Neural progenitor cell (in vitro differentiated cells): ENCODE measurements at regions not wholly inside any gene's neighbourhood (a gene's known extent, or its start where the extent isn't known, plus 50 kb on each side); places are given as distances from the start of the nearest gene placed in this dataset.

Source experiments
- DNase-seq: peaks from one replicate; pipeline ENCODE4 v3.0.0-alpha.2; 2016; ENCODE audit warnings: low spot score
- H2AFZ ChIP-seq: fragments of 200-600 bp; sonication (generic); replicated peaks from 2 replicates; pipeline ENCODE4 v1.6.1; 2016; ENCODE audit warnings: antibody characterized with exemption
- H3F3A ChIP-seq: fragments of 200-600 bp; sonication (generic); 2 replicates; pipeline ENCODE4 v1.6.1; 2016; ENCODE audit warnings: antibody characterized with exemption, low read depth
- H3K27ac ChIP-seq: fragments of 200-600 bp; sonication (generic); 2 replicates; pipeline ENCODE4 v1.5.1; 2016; ENCODE audit warnings: mild to moderate bottlenecking
- H3K27me3 ChIP-seq: fragments of 200-600 bp; sonication (generic); 2 replicates; pipeline ENCODE4 v1.6.1; 2016; ENCODE audit warnings: mild to moderate bottlenecking, moderate library complexity
- H3K36me3 ChIP-seq: fragments of 200-600 bp; sonication (generic); 2 replicates; pipeline ENCODE4 v1.5.1; 2016
- H3K4me1 ChIP-seq: fragments of 200-600 bp; sonication (generic); 2 replicates; pipeline ENCODE4 v1.6.1; 2016; ENCODE audit warnings: mixed run types
- H3K4me2 ChIP-seq: fragments of 200-600 bp; sonication (generic); 2 replicates; pipeline ENCODE4 v1.6.1; 2016
- H3K4me3 ChIP-seq: fragments of 200-600 bp; sonication (generic); 2 replicates; pipeline ENCODE4 v1.5.1; 2016
- H3K79me2 ChIP-seq: fragments of 200-600 bp; sonication (generic); 2 replicates; pipeline ENCODE4 v1.6.1; 2016; ENCODE audit warnings: low read depth
- H3K9ac ChIP-seq: fragments of 200-600 bp; sonication (generic); 2 replicates; pipeline ENCODE4 v1.6.1; 2016
- H3K9me3 ChIP-seq: fragments of 200-600 bp; sonication (generic); 2 replicates; pipeline ENCODE4 v1.5.1; 2016; ENCODE audit warnings: low read depth
- H4K20me1 ChIP-seq: fragments of 200-600 bp; sonication (generic); 2 replicates; pipeline ENCODE4 v1.6.1; 2016; ENCODE audit warnings: low read depth
- H3K27ac Mint-ChIP-seq: 3 replicates; pipeline ENCODE4 v1.8.0; 2021; ENCODE audit warnings: mixed read lengths
- H3K27me3 Mint-ChIP-seq: 2 replicates; pipeline ENCODE4 v1.8.0; 2022; ENCODE audit warnings: low read depth, mild to moderate bottlenecking, inconsistent platforms, moderate library complexity, mixed read lengths; ENCODE audit not compliant: insufficient read depth
- H3K36me3 Mint-ChIP-seq: 3 replicates; pipeline ENCODE4 v1.8.0; 2021; ENCODE audit warnings: mixed read lengths
- H3K4me1 Mint-ChIP-seq: 3 replicates; pipeline ENCODE4 v1.8.0; 2021; ENCODE audit warnings: mixed read lengths
- H3K4me3 Mint-ChIP-seq: 3 replicates; pipeline ENCODE4 v1.8.0; 2021; ENCODE audit warnings: mild to moderate bottlenecking, moderate library complexity, mixed read lengths
- H3K9me3 Mint-ChIP-seq: 3 replicates; pipeline ENCODE4 v1.8.0; 2020; ENCODE audit warnings: mixed read lengths
- CTCF ChIP-seq: fragments of 200-600 bp; sonication (generic); IDR thresholded peaks from 2 replicates; pipeline ENCODE4 v1.5.1; 2017; ENCODE audit warnings: antibody characterized with exemption, mild to moderate bottlenecking
- EZH2 ChIP-seq: fragments of 200-600 bp; sonication (generic); IDR thresholded peaks from 2 replicates; pipeline ENCODE4 v1.6.1; 2017; ENCODE audit warnings: antibody characterized with exemption, mild to moderate bottlenecking, moderate library complexity
- EZH2phosphoT487 ChIP-seq: fragments of 200-600 bp; sonication (generic); IDR thresholded peaks from 2 replicates; pipeline ENCODE4 v1.6.1; 2017; ENCODE audit warnings: antibody characterized with exemption

- H3K4me3 ChIP-seq, result no peak overlapping the region
- no peaks in the 10 kb centered on the region for H3K27me3 ChIP-seq
- Mint-ChIP-seq H3K4me1 (peaks cover 4% of the 10 kb centered on the region), H3K27me3 (no peaks in the 10 kb centered on the region), H3K4me3 (no peak overlapping the region), H3K9me3 (peaks cover 4% of the 10 kb centered on the region), H3K36me3 (no peaks in the 10 kb centered on the region), H3K27ac (no peak overlapping the region)
- H3K79me2 ChIP-seq, result no peaks in the 10 kb centered on the region
- no peak overlapping the region for H3K27ac ChIP-seq
- TF ChIP-seq EZH2 (no peak), CTCF (no peak), EZH2phosphoT487 (no peak)
- no peaks in the 10 kb centered on the region for H3K36me3 ChIP-seq
- no peaks in the 10 kb centered on the region for H4K20me1 ChIP-seq
- DNase-seq, result no peak
- no peak overlapping the region for H3K4me2 ChIP-seq
- peaks cover 7% of the 10 kb centered on the region for H3K4me1 ChIP-seq
- no peaks in the 10 kb centered on the region for H3F3A ChIP-seq
- H2AFZ ChIP-seq, result no peak overlapping the region
- no peak overlapping the region for H3K9ac ChIP-seq
- no peaks in the 10 kb centered on the region for H3K9me3 ChIP-seq
Observed at GRCh38 chr2:228866781-228867180, 404.3 kb downstream of the PID1 start.

- Mint-ChIP-seq H3K36me3 (no peaks in the 10 kb centered on the region), H3K9me3 (peaks cover 4% of the 10 kb centered on the region), H3K27ac (no peak overlapping the region), H3K4me1 (peaks cover 4% of the 10 kb centered on the region), H3K4me3 (no peak overlapping the region), H3K27me3 (no peaks in the 10 kb centered on the region)
- TF ChIP-seq EZH2phosphoT487 (no peak), CTCF (no peak), EZH2 (no peak)
- no peak for DNase-seq
- H3K9me3 ChIP-seq, result no peaks in the 10 kb centered on the region
- H3K4me3 ChIP-seq, result no peak overlapping the region
- no peak overlapping the region for H3K4me2 ChIP-seq
- no peak overlapping the region for H2AFZ ChIP-seq
- no peak overlapping the region for H3K9ac ChIP-seq
- no peaks in the 10 kb centered on the region for H4K20me1 ChIP-seq
- H3K4me1 ChIP-seq, result peaks cover 7% of the 10 kb centered on the region
- H3K27ac ChIP-seq, result no peak overlapping the region
- no peaks in the 10 kb centered on the region for H3K79me2 ChIP-seq
- H3K36me3 ChIP-seq, result no peaks in the 10 kb centered on the region
- H3F3A ChIP-seq, result no peaks in the 10 kb centered on the region
- H3K27me3 ChIP-seq, result no peaks in the 10 kb centered on the region
Observed at GRCh38 chr2:228866044-228866443, 405.0 kb downstream of the PID1 start.

- no peaks in the 10 kb centered on the region for H3K27me3 ChIP-seq
- no peaks in the 10 kb centered on the region for H3K9me3 ChIP-seq
- H3K4me2 ChIP-seq, result no peak overlapping the region
- no peak overlapping the region for H3K27ac Mint-ChIP-seq
- no peaks in the 10 kb centered on the region for H3F3A ChIP-seq
- DNase-seq, result no peak
- no peaks in the 10 kb centered on the region for H3K79me2 ChIP-seq
- no peak overlapping the region for H3K27ac ChIP-seq
- no peaks in the 10 kb centered on the region for H4K20me1 ChIP-seq
- no peaks in the 10 kb centered on the region for H3K36me3 Mint-ChIP-seq
- no peak overlapping the region for H3K4me3 ChIP-seq
- H3K36me3 ChIP-seq, result no peaks in the 10 kb centered on the region
- H2AFZ ChIP-seq, result no peak overlapping the region
- H3K4me3 Mint-ChIP-seq, result no peak overlapping the region
- no peaks in the 10 kb centered on the region for H3K4me1 Mint-ChIP-seq
- H3K27me3 Mint-ChIP-seq, result no peaks in the 10 kb centered on the region
- H3K9ac ChIP-seq, result no peak overlapping the region
- peaks cover 4% of the 10 kb centered on the region for H3K9me3 Mint-ChIP-seq
- no peaks in the 10 kb centered on the region for H3K4me1 ChIP-seq
- no peak for TF ChIP-seq EZH2
Observed at GRCh38 chr2:228864131-228864530, 407.0 kb downstream of the PID1 start.

GRCh38 chr2:228860601-228861285 is 410.3 kb downstream of the PID1 start:
- Mint-ChIP-seq H3K27me3 (no peaks in the 10 kb centered on the region), H3K27ac (no peak overlapping the region), H3K36me3 (no peaks in the 10 kb centered on the region), H3K4me1 (no peaks in the 10 kb centered on the region), H3K4me3 (no peak overlapping the region), H3K9me3 (no peaks in the 10 kb centered on the region)
- TF ChIP-seq EZH2 (no peak), CTCF (no peak), EZH2phosphoT487 (no peak)
- Histone ChIP-seq H4K20me1 (no peaks in the 10 kb centered on the region), H2AFZ (no peak overlapping the region), H3K79me2 (no peaks in the 10 kb centered on the region), H3F3A (no peaks in the 10 kb centered on the region), H3K9me3 (no peaks in the 10 kb centered on the region), H3K36me3 (no peaks in the 10 kb centered on the region), H3K9ac (no peak overlapping the region), H3K27me3 (no peaks in the 10 kb centered on the region), H3K4me2 (no peak overlapping the region), H3K4me3 (no peak overlapping the region), H3K4me1 (no peaks in the 10 kb centered on the region), H3K27ac (no peak overlapping the region)
- no peak for DNase-seq
